ENCODE measurements at regions not wholly inside any gene's neighbourhood (a gene's known extent, or its start where the extent isn't known, plus 50 kb on each side); places are given as distances from the start of the nearest gene placed in this dataset.

DNA sequence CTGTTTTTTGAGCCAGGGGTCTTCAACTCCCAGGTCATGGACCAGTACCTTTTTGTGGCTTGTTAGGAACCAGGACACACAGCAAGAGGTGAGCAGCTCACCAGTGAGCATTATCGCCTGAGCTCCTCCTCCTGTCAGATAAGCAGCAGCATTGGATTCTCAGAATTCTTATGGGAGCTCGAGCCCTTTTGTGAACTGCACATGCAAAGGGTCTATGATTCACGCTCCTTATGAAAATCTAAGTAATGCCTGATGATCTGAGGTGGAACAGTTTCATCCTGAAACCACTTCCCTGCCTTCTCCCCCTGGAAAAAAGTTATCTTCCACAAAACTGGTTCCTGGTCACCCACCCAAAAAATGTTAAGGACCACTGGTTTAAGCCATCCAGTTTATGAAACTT lies 1047.6 kb downstream of the OTOL1 start:
- TF ChIP-seq STAT5B (CRISPR knock-in tag; IDR thresholded peaks at IDR 0.05) (no peak), HIVEP1 (CRISPR knock-in tag; IDR thresholded peaks at IDR 0.05) (no peak), POLR2AphosphoS2 (IDR thresholded peaks at IDR 0.05; ENCODE audit: low read length) (no peak), ZC3H8 (IDR thresholded peaks at IDR 0.05) (no peak), NCOA6 (IDR thresholded peaks at IDR 0.05) (no peak), ESRRB (CRISPR knock-in tag; IDR thresholded peaks at IDR 0.05; ENCODE audit: borderline replicate concordance) (no peak), PHB (CRISPR knock-in tag; IDR thresholded peaks at IDR 0.05) (no peak), TBP (optimal IDR thresholded peaks at IDR 0.05; ENCODE audit: low read depth, low read length) (no peak)
- TF ChIP-seq, protein P1, sequence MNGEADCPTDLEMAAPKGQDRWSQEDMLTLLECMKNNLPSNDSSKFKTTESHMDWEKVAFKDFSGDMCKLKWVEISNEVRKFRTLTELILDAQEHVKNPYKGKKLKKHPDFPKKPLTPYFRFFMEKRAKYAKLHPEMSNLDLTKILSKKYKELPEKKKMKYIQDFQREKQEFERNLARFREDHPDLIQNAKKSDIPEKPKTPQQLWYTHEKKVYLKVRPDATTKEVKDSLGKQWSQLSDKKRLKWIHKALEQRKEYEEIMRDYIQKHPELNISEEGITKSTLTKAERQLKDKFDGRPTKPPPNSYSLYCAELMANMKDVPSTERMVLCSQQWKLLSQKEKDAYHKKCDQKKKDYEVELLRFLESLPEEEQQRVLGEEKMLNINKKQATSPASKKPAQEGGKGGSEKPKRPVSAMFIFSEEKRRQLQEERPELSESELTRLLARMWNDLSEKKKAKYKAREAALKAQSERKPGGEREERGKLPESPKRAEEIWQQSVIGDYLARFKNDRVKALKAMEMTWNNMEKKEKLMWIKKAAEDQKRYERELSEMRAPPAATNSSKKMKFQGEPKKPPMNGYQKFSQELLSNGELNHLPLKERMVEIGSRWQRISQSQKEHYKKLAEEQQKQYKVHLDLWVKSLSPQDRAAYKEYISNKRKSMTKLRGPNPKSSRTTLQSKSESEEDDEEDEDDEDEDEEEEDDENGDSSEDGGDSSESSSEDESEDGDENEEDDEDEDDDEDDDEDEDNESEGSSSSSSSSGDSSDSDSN (IDR thresholded peaks at IDR 0.05; ENCODE audit: borderline replicate concordance in 1 of 2, low read depth in 2 of 2, low read length in 2 of 2), result no peak
- TF ChIP-seq, protein P2, sequence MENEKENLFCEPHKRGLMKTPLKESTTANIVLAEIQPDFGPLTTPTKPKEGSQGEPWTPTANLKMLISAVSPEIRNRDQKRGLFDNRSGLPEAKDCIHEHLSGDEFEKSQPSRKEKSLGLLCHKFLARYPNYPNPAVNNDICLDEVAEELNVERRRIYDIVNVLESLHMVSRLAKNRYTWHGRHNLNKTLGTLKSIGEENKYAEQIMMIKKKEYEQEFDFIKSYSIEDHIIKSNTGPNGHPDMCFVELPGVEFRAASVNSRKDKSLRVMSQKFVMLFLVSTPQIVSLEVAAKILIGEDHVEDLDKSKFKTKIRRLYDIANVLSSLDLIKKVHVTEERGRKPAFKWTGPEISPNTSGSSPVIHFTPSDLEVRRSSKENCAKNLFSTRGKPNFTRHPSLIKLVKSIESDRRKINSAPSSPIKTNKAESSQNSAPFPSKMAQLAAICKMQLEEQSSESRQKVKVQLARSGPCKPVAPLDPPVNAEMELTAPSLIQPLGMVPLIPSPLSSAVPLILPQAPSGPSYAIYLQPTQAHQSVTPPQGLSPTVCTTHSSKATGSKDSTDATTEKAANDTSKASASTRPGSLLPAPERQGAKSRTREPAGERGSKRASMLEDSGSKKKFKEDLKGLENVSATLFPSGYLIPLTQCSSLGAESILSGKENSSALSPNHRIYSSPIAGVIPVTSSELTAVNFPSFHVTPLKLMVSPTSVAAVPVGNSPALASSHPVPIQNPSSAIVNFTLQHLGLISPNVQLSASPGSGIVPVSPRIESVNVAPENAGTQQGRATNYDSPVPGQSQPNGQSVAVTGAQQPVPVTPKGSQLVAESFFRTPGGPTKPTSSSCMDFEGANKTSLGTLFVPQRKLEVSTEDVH (IDR thresholded peaks at IDR 0.05; ENCODE audit: low read depth, partially characterized antibody), result no peak
- in situ Hi-C loops (cut with MboI), result no loop called here
- H3K9ac ChIP-seq (ENCODE audit: insufficient read depth in 1 of 2, low read depth in 2 of 2, low read length in 2 of 2), result no peak overlapping the region
- H3K4me1 ChIP-seq (replicated peaks in 1 of 2; ENCODE audit: control insufficient read depth in 2 of 2, insufficient read depth in 2 of 2, low read length in 2 of 2), result no peaks in the 10 kb centered on the region
- H3K36me3 ChIP-seq (ENCODE audit: control insufficient read depth, insufficient read depth, low read length), result no peaks in the 10 kb centered on the region
- intact Hi-C loops (cut with micrococcal nuclease), result no loop called here
- DNase-seq (ENCODE audit: extremely low read depth in 1 of 4, low spot score in 3 of 4) (no peak), FAIRE-seq (no peak), ATAC-seq (no peak)
- CTCF ChIA-PET (ENCODE audit: low intra/inter-chr PET ratio), result no interaction called here
- H4K20me1 ChIP-seq (replicated peaks; ENCODE audit: control insufficient read depth, insufficient read depth, low read length), result no peaks in the 10 kb centered on the region
- H3K9me1 ChIP-seq (ENCODE audit: control insufficient read depth, insufficient read depth, low read length), result no peaks in the 10 kb centered on the region
- no peaks in the 10 kb centered on the region for H3K27me3 ChIP-seq (ENCODE audit: control insufficient read depth in 2 of 2, insufficient read depth in 2 of 2, low read length in 2 of 2)
- no peak overlapping the region for H3K27ac ChIP-seq (ENCODE audit: extremely low read depth, low read depth, low read length)
- no peak overlapping the region for H2AFZ ChIP-seq (ENCODE audit: low read depth, low read length)
- H3K4me3 ChIP-seq, result no peak overlapping the region
- no peaks in the 10 kb centered on the region for H3K79me2 ChIP-seq (ENCODE audit: control insufficient read depth, insufficient read depth, low read length)
- POLR2A ChIA-PET, result no interaction called here
- H3K4me2 ChIP-seq (ENCODE audit: insufficient read depth, low read length), result no peak overlapping the region
- 0% methylated on average over 3 of the region's 3 CpGs for WGBS (ENCODE audit: insufficient coverage, low coverage, missing lambda C conversion rate)
- no TSS peak for BruUV-seq (replicated peaks)
- H3K9me3 ChIP-seq (replicated peaks; ENCODE audit: control insufficient read depth, insufficient read depth, low read depth, low read length), result peaks cover 1% of the 10 kb centered on the region; the same call in 1 of the 2 replicates
